DOHH2 (cell line): ENCODE measurements at regions not wholly inside any gene's neighbourhood (a gene's known extent, or its start where the extent isn't known, plus 50 kb on each side); places are given as distances from the start of the nearest gene placed in this dataset.
"Not testable (repeated sequence)": the region's sequence is repeated elsewhere in the genome, so short reads cannot be mapped to it uniquely, and the experiment has no call there.

Source experiments
- H3F3A ChIP-seq: fragments of 200-600 bp; sonication (generic), shearing (Covaris generic); 2 replicates; pipeline ENCODE4 v1.6.0; 2016; ENCODE audit warnings: antibody characterized with exemption, mild to moderate bottlenecking; ENCODE audit not compliant: control insufficient read depth, insufficient read depth
- H3K27ac ChIP-seq: fragments of 200-600 bp; sonication (generic); 2 replicates; pipeline ENCODE4 v1.5.1; 2014; ENCODE audit warnings: low read depth, mild to moderate bottlenecking, low read length, moderate library complexity
- H3K27me3 ChIP-seq: fragments of 200-600 bp; sonication (generic); 2 replicates; pipeline ENCODE4 v1.6.1; 2014; ENCODE audit warnings: mild to moderate bottlenecking, low read length, mixed read lengths; ENCODE audit not compliant: control insufficient read depth
- H3K36me3 ChIP-seq: fragments of 200-600 bp; sonication (generic); 2 replicates; pipeline ENCODE4 v1.6.1; 2014; ENCODE audit warnings: mild to moderate bottlenecking, low read length, moderate library complexity, mixed read lengths; ENCODE audit not compliant: control insufficient read depth
- H3K4me1 ChIP-seq: fragments of 200-600 bp; sonication (generic); 2 replicates; pipeline ENCODE4 v1.6.1; 2014; ENCODE audit warnings: mild to moderate bottlenecking, low read length, mixed read lengths; ENCODE audit not compliant: control insufficient read depth
- H3K4me2 ChIP-seq: fragments of 200-600 bp; sonication (generic); 2 replicates; pipeline ENCODE4 v1.6.0; 2014; ENCODE audit warnings: mild to moderate bottlenecking, low read length, moderate library complexity
- H3K4me3 ChIP-seq: fragments of 200-600 bp; sonication (generic); 2 replicates; pipeline ENCODE4 v1.5.1; 2014; ENCODE audit warnings: mild to moderate bottlenecking, low read length, mixed read lengths
- H3K79me2 ChIP-seq: fragments of 200-600 bp; sonication (generic); 2 replicates; pipeline ENCODE4 v1.6.1; 2014; ENCODE audit warnings: mild to moderate bottlenecking, low read length, mixed read lengths; ENCODE audit not compliant: control insufficient read depth
- H3K9me2 ChIP-seq: fragments of 200-600 bp; sonication (generic); replicated peaks from 2 replicates; pipeline ENCODE4 v1.6.1; 2014; ENCODE audit warnings: mild to moderate bottlenecking, low read length, mixed read lengths; ENCODE audit not compliant: control insufficient read depth
- H3K9me3 ChIP-seq: fragments of 200-600 bp; sonication (generic); 2 replicates; pipeline ENCODE4 v1.6.1; 2014; ENCODE audit warnings: antibody characterized with exemption, low read length, mixed read lengths; ENCODE audit not compliant: control insufficient read depth, insufficient read depth
- H4K20me1 ChIP-seq: fragments of 200-600 bp; sonication (generic); 2 replicates; pipeline ENCODE4 v1.6.0; 2014; ENCODE audit warnings: low read depth, mild to moderate bottlenecking, antibody characterized with exemption, low read length, moderate library complexity; ENCODE audit not compliant: control insufficient read depth, insufficient read depth
- CTCF ChIP-seq: fragments of 200-600 bp; sonication (generic); IDR thresholded peaks from one replicate; pipeline ENCODE4 v1.5.1; 2014; ENCODE audit warnings: antibody characterized with exemption, mild to moderate bottlenecking, low read depth, low read length; ENCODE audit not compliant: poor library complexity, severe bottlenecking
- EZH2phosphoT487 ChIP-seq: fragments of 200-600 bp; sonication (generic); IDR thresholded peaks from 2 replicates; pipeline ENCODE4 v1.6.1; 2017; ENCODE audit warnings: borderline replicate concordance, mild to moderate bottlenecking, antibody characterized with exemption, low read length, moderate library complexity, mixed read lengths

- Histone ChIP-seq H3K79me2 (no peaks in the 10 kb centered on the region), H3K4me1 (no peaks in the 10 kb centered on the region), H3F3A (no peaks in the 10 kb centered on the region), H3K36me3 (no peaks in the 10 kb centered on the region), H4K20me1 (no peaks in the 10 kb centered on the region), H3K4me2 (no peak overlapping the region), H3K9me3 (no peaks in the 10 kb centered on the region), H3K9me2 (no peaks in the 10 kb centered on the region), H3K4me3 (no peak overlapping the region), H3K27ac (no peak overlapping the region), H3K27me3 (peaks cover 9% of the 10 kb centered on the region)
- no peak for TF ChIP-seq EZH2phosphoT487
- no peak for TF ChIP-seq CTCF
Measured at GRCh38 chr14:95770777-95771176, 56.9 kb upstream of the TCL1A start.

DNA sequence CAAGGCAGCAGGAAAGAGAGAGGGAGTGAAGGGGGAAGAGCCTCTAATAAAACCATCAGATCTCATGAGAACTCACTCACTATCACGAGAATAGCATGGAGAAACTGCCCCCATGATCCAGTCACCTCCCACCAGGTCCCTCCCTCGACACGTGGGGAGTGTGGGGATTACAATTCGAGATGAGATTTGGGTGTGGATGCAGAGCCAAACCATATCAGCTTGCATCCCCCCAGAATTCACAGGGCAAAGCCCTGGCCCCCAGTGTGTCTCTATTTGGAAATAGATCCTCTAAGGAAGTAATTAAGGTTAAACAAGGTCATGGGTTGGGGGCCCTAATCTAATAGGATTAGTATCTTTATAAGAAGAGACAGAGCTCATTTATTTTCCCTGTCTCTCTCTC is 56.1 kb upstream of the TCL1A start:
- no peak overlapping the region for H3K27ac ChIP-seq
- TF ChIP-seq CTCF (no peak), EZH2phosphoT487 (no peak)
- H3K4me2 ChIP-seq: no peak overlapping the region
- no peak overlapping the region for H3K4me3 ChIP-seq
- peaks cover 9% of the 10 kb centered on the region for H3K27me3 ChIP-seq
- H3K9me3 ChIP-seq: no peaks in the 10 kb centered on the region
- no peaks in the 10 kb centered on the region for H3K36me3 ChIP-seq
- no peaks in the 10 kb centered on the region for H3K4me1 ChIP-seq
- no peaks in the 10 kb centered on the region for H3K79me2 ChIP-seq
- no peaks in the 10 kb centered on the region for H3K9me2 ChIP-seq
- no peaks in the 10 kb centered on the region for H4K20me1 ChIP-seq
- no peaks in the 10 kb centered on the region for H3F3A ChIP-seq

- H3F3A ChIP-seq, H4K20me1 ChIP-seq, H3K9me3 ChIP-seq, H3K36me3 ChIP-seq, H3K27ac ChIP-seq, H3K4me2 ChIP-seq, H3K9me2 ChIP-seq, H3K4me1 ChIP-seq, H3K79me2 ChIP-seq, H3K27me3 ChIP-seq, H3K4me3 ChIP-seq: not testable (repeated sequence)
Measured at GRCh38 chr14:95769431-95769830, 55.5 kb upstream of the TCL1A start.

DNA sequence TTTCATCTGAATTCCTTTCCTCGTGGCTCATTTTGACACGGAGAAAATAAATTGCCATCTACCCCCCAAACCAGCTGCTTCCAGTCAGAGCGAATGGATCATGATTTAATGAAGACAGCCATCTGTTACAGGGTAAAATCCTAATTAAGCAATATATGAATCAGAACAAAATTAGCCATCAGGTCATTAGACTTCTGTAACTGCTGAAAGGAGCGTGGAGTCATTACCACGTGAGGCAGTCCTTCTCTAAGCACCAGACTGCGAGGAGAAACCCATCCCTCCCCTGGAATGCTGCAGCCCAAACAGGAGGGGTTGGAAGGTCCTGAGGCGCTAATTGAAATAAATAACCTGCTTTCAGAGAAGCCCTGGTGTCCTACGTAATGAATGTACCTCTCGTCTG is 51.1 kb upstream of the TCL1A start:
- Histone ChIP-seq H3K79me2 (no peaks in the 10 kb centered on the region), H3K4me1 (no peaks in the 10 kb centered on the region), H3K27ac (no peak overlapping the region), H4K20me1 (no peaks in the 10 kb centered on the region), H3K27me3 (peaks cover 7% of the 10 kb centered on the region), H3K36me3 (no peaks in the 10 kb centered on the region), H3K9me2 (no peaks in the 10 kb centered on the region), H3K4me3 (no peak overlapping the region), H3K4me2 (no peak overlapping the region), H3F3A (no peaks in the 10 kb centered on the region), H3K9me3 (no peaks in the 10 kb centered on the region)
- TF ChIP-seq CTCF: no peak
- TF ChIP-seq EZH2phosphoT487: no peak
